ENCODE measurements at regions not wholly inside any gene's neighbourhood (a gene's known extent, or its start where the extent isn't known, plus 50 kb on each side); places are given as distances from the start of the nearest gene placed in this dataset.
"Not testable (repeated sequence)": the region's sequence is repeated elsewhere in the genome, so short reads cannot be mapped to it uniquely, and the experiment has no call there.

DNA sequence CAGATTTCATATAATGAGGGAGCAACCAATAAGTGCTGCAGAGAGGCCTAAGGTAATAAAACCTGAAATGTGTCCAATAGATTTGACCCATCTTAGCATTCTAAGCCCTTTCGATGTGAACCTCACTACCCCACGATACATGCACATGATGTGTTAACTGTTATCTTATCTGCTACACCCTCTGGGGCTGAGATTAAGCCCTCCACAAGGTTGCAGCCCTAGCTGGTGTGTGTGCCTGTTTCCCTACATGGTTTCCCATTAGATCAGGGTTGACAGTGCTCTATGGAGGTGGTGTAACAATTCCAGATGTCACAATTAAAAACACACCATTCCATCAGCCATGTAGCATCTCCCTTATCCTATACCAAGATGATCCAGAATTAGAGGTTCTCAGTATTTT is 68.9 kb upstream of the THSD7B start:
- CTCF ChIA-PET = no interaction called here
- DNase-seq (no peak), ATAC-seq (no peak)
- peaks cover 3% of the 10 kb centered on the region for H3K9me3 Mint-ChIP-seq
- H3K4me1 Mint-ChIP-seq (ENCODE audit: low read depth) = no peaks in the 10 kb centered on the region
- no peak overlapping the region for H3K27ac Mint-ChIP-seq
- H3K27me3 Mint-ChIP-seq = peaks cover 2% of the 10 kb centered on the region
- POLR2A ChIA-PET = no interaction called here
- no peak overlapping the region for H3K4me3 Mint-ChIP-seq
- TF ChIP-seq, protein P1, sequence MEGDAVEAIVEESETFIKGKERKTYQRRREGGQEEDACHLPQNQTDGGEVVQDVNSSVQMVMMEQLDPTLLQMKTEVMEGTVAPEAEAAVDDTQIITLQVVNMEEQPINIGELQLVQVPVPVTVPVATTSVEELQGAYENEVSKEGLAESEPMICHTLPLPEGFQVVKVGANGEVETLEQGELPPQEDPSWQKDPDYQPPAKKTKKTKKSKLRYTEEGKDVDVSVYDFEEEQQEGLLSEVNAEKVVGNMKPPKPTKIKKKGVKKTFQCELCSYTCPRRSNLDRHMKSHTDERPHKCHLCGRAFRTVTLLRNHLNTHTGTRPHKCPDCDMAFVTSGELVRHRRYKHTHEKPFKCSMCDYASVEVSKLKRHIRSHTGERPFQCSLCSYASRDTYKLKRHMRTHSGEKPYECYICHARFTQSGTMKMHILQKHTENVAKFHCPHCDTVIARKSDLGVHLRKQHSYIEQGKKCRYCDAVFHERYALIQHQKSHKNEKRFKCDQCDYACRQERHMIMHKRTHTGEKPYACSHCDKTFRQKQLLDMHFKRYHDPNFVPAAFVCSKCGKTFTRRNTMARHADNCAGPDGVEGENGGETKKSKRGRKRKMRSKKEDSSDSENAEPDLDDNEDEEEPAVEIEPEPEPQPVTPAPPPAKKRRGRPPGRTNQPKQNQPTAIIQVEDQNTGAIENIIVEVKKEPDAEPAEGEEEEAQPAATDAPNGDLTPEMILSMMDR (IDR thresholded peaks at IDR 0.05) = no peak
- intact Hi-C loops (cut with micrococcal nuclease) = no loop called here
- H3K36me3 Mint-ChIP-seq (ENCODE audit: low read depth) = no peaks in the 10 kb centered on the region

DNA sequence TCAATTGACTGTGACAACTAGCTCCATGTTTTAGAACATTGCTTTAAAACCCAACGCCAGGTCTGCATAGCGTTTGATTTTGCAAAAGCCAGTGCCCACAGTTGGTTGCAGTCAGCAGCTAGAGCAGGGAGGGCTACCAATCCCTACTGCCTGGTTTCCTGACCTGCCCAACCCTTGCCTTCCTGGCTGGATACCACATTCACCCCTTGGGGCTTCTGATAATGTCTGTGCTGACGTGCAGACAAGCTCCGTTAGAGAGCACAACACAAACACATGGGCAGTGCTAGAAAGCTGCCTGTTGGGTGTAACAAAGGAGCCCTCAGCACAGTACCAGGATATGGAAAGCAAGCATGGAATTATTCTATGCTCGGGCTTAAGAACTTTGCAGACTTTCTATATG is 71.4 kb upstream of the THSD7B start:
- no peaks in the 10 kb centered on the region for H3K36me3 Mint-ChIP-seq (ENCODE audit: low read depth)
- CTCF ChIA-PET = interaction anchor here (0.7 to 1.8 kb wide), 2 partner anchors 9 to 10 kb away, joined by 3 to 4 read pairs; no protein-coding TSS in a partner anchor

DNA sequence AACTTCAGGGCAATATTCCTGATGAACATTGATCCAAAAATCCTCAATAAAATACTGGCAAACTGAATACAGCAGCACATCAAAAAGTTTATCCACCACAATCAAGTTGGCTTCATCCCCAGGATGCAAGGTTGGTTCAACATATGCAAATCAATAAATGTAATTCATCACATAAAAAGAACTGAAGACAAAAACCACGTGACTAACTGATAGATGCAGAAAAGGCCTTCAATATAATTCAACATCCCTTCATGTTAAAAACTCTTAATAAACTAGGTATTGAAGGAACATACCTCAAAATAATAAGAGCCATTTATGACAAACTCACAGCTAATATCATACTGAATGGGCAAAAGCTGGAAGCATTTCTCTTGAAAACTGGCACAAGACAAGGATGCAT is 85.3 kb upstream of the THSD7B start:
- H3K9me3 Mint-ChIP-seq; intact Hi-C loops (cut with micrococcal nuclease); CTCF ChIA-PET; H3K4me3 Mint-ChIP-seq; H3K27ac Mint-ChIP-seq; DNase-seq; ATAC-seq; H3K27me3 Mint-ChIP-seq; H3K4me1 Mint-ChIP-seq (ENCODE audit: low read depth); H3K36me3 Mint-ChIP-seq (ENCODE audit: low read depth); POLR2A ChIA-PET: not testable (repeated sequence)

More for the DNA sequence above, 71.4 kb upstream of the THSD7B start:
- intact Hi-C loops (cut with micrococcal nuclease) = no loop called here
- H3K27me3 Mint-ChIP-seq = peaks cover 2% of the 10 kb centered on the region
- H3K4me1 Mint-ChIP-seq (ENCODE audit: low read depth) = no peaks in the 10 kb centered on the region
- H3K9me3 Mint-ChIP-seq = peaks cover 1% of the 10 kb centered on the region
- POLR2A ChIA-PET = no interaction called here
- ATAC-seq (no peak), DNase-seq (no peak)
- H3K27ac Mint-ChIP-seq = no peak overlapping the region
- TF ChIP-seq, protein P1 (IDR thresholded peaks at IDR 0.05) = no peak
- H3K4me3 Mint-ChIP-seq = no peak overlapping the region

DNA sequence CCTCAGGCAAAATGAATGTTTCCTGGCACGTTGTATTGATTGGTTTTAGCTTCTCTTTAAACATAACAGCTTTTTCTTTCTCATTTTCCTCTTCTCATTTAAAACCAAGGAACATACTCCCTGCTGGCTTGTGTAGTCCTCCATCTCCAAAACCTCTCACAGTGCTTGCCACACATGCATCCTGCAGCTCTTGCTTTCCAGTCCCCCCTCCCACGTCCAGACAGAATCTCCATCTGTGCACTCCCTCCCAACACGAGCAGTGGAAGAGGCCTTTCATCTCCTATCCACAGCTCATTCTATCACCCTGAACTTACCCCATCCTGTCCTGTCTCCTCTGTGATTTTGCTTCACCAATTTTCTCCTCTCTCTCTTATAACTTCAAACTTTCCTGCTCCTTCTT is 99.6 kb upstream of the THSD7B start:
- H3K36me3 Mint-ChIP-seq (ENCODE audit: low read depth) = no peaks in the 10 kb centered on the region
- peaks cover 2% of the 10 kb centered on the region for H3K27me3 Mint-ChIP-seq
- TF ChIP-seq, protein P1 (IDR thresholded peaks at IDR 0.05) = no peak
- POLR2A ChIA-PET = no interaction called here
- no peaks in the 10 kb centered on the region for H3K4me1 Mint-ChIP-seq (ENCODE audit: low read depth)
- intact Hi-C loops (cut with micrococcal nuclease) = no loop called here
- no peaks in the 10 kb centered on the region for H3K9me3 Mint-ChIP-seq
- ATAC-seq = no peak
- CTCF ChIA-PET = no interaction called here
- no peak overlapping the region for H3K4me3 Mint-ChIP-seq
- no peak overlapping the region for H3K27ac Mint-ChIP-seq
- DNase-seq = no peak

DNA sequence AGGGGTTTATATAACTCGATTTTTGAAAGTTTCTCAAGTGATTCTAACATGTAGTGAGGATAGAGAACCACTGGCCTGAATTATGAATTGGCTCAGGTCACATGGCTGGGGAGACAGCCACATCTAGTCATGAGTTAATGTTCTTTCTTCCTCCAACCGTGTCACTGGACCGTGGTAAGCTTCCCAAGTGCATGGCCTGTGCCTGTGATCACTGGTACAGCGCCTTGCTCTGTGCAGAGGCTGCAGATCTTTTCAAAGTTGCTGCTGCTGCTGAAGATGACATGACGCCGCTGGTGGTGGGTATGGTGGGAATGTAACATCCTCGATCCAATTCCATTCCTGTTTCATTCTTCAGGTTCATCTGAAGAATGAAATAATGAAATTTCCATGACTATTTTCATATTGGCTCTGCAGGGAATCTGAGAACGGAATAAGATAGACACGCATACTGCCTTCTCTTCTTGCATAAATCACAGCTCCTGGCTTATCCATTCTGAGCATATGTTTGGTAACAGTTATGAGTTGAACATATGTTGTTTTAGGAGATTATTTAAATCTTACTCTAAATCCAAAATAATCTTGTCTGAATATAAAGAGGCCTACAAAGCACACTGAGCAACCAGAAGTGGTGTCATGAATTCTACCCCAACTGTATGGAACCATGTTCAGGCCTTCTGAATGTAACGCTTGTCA is 100.5 kb upstream of the THSD7B start:
- intact Hi-C loops (cut with micrococcal nuclease) = no loop called here
- Mint-ChIP-seq H3K36me3 (ENCODE audit: low read depth) (no peaks in the 10 kb centered on the region), H3K27ac (no peak overlapping the region), H3K4me1 (ENCODE audit: low read depth) (no peaks in the 10 kb centered on the region), H3K27me3 (peaks cover 2% of the 10 kb centered on the region), H3K4me3 (no peak overlapping the region), H3K9me3 (no peaks in the 10 kb centered on the region)
- TF ChIP-seq, protein P1 (IDR thresholded peaks at IDR 0.05) = no peak
- ATAC-seq = no peak
- ChIA-PET CTCF (no interaction called here), POLR2A (no interaction called here)
- DNase-seq = no peak

Data from activated CD8-positive, alpha-beta T cell treated with anti-CD3 and anti-CD28 coated beads for 36 hours (primary cell).